Dermis blood vessel endothelial cell (primary cell): ENCODE measurements at regions not wholly inside any gene's neighbourhood (a gene's known extent, or its start where the extent isn't known, plus 50 kb on each side); places are given as distances from the start of the nearest gene placed in this dataset.

ENCODE experiments used
- DNase-seq: peaks from one replicate; pipeline ENCODE4 v3.0.0; 2010

DNA sequence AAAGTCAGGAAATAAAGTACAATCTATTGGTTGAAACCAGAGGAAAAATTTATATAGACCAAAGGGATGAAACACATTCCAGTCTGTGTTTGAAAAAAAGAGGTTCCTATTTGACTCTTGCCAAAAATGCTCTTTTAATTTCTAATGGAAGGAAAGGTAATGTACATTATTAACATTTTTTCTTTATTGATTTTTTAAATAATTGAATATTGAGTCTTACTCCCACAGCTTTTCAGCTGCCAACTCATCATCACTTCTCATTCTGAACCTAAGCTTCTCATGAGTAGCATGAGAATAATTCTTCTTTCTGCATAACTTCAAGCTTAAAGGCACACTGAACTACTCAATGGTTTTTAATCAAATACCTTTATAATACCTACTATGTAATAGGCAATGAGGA is 49.8 kb upstream of the FHIP2A start:
- no peak for DNase-seq
